NCI-H526 (cell line): ENCODE measurements at regions not wholly inside any gene's neighbourhood (a gene's known extent, or its start where the extent isn't known, plus 50 kb on each side); places are given as distances from the start of the nearest gene placed in this dataset.
"Not testable (repeated sequence)": the region's sequence is repeated elsewhere in the genome, so short reads cannot be mapped to it uniquely, and the experiment has no call there.

Experiments used
- DNase-seq, 2 experiments: peaks; one replicate each; lab custom pipeline; 2025; lab: John Stamatoyannopoulos, UW

GRCh38 chr20:7171911-7172310 is 404.4 kb downstream of the BMP2 start:
- no peak for DNase-seq

GRCh38 chr20:7174554-7174953 is 407.1 kb downstream of the BMP2 start:
- DNase-seq, result no peak

GRCh38 chr20:7175827-7176226 is 408.3 kb downstream of the BMP2 start:
- DNase-seq, result not testable (repeated sequence)

- no peak for DNase-seq
Observed at GRCh38 chr20:7178004-7178403, 410.5 kb downstream of the BMP2 start.

- no peak for DNase-seq
Observed at GRCh38 chr20:7180256-7181045, 413.0 kb downstream of the BMP2 start.

GRCh38 chr20:7189231-7189630 is 421.7 kb downstream of the BMP2 start:
- no peak for DNase-seq

GRCh38 chr20:7193681-7194080 is 426.2 kb downstream of the BMP2 start:
- DNase-seq, result no peak

- no peak for DNase-seq
Observed at GRCh38 chr20:7195704-7196103, 428.2 kb downstream of the BMP2 start.

- DNase-seq, result no peak
Observed at GRCh38 chr20:7196481-7196880, 429.0 kb downstream of the BMP2 start.

- no peak for DNase-seq
Observed at GRCh38 chr20:7199861-7200260, 432.4 kb downstream of the BMP2 start.

- DNase-seq, result no peak
Observed at GRCh38 chr20:7207186-7207798, 439.8 kb downstream of the BMP2 start.

GRCh38 chr20:7210910-7211309 is 443.4 kb downstream of the BMP2 start:
- no peak for DNase-seq

- DNase-seq, result no peak
Observed at GRCh38 chr20:7214081-7214740, 446.7 kb downstream of the BMP2 start.

- no peak for DNase-seq
Observed at GRCh38 chr20:7217606-7218005, 450.1 kb downstream of the BMP2 start.

- no peak for DNase-seq
Observed at GRCh38 chr20:7220755-7221154, 453.3 kb downstream of the BMP2 start.

- DNase-seq, result no peak
Observed at GRCh38 chr20:7226156-7226555, 458.7 kb downstream of the BMP2 start.

- DNase-seq, result no peak
Observed at GRCh38 chr20:7231303-7231702, 463.8 kb downstream of the BMP2 start.

- DNase-seq, result no peak
Observed at GRCh38 chr20:7232796-7233195, 465.3 kb downstream of the BMP2 start.

GRCh38 chr20:7237251-7237650 is 469.8 kb downstream of the BMP2 start:
- no peak for DNase-seq

GRCh38 chr20:7240490-7240889 is 473.0 kb downstream of the BMP2 start:
- no peak for DNase-seq

- no peak for DNase-seq
Observed at GRCh38 chr20:7248281-7249201, 481.1 kb downstream of the BMP2 start.

GRCh38 chr20:7250337-7250736 is 482.9 kb downstream of the BMP2 start:
- DNase-seq, result no peak
